IMR-90 (cell line): ENCODE measurements at regions not wholly inside any gene's neighbourhood (a gene's known extent, or its start where the extent isn't known, plus 50 kb on each side); places are given as distances from the start of the nearest gene placed in this dataset.

Source experiments
- ATAC-seq: fragments of 200-7000 bp; cut with Tn5 transposase; 2 replicates; pipeline ENCODE4 v1.9.1; 2020; ENCODE audit warnings: low read depth, mild to moderate bottlenecking, moderate library complexity
- BruUV-seq: library from RNA; stranded (reverse); fragments of 400-500 nt; replicated peaks from 2 replicates; lab custom pipeline; 2021; lab: Mats Ljungman, UMichigan
- CTCF ChIA-PET: fragments of 300-600 bp; formaldehyde crosslinking; extraction: SDS; loops from one replicate; lab custom pipeline; 2021; ENCODE audit warnings: antibody characterized with exemption; lab: Yijun Ruan, JAX
- POLR2A ChIA-PET: fragments of 300-600 bp; sonication (Branson Sonifier 250); formaldehyde crosslinking; loops from one replicate; lab custom pipeline; 2022; ENCODE audit warnings: antibody characterized with exemption; ENCODE audit not compliant: unreplicated experiment; lab: Charles Lee
- DNase-seq: peaks from one replicate; pipeline ENCODE4 v3.0.0; 2013
- H2AFZ ChIP-seq: replicated peaks from 2 replicates; pipeline ENCODE3; 2013; ENCODE audit warnings: low read length, mild to moderate bottlenecking; ENCODE audit not compliant: poor library complexity
- H2AK5ac ChIP-seq: 2 replicates; pipeline ENCODE4 v1.6.1; 2013; ENCODE audit warnings: low read depth, low read length, inconsistent platforms
- H2AK9ac ChIP-seq: replicated peaks from 2 replicates; pipeline ENCODE3; 2013; ENCODE audit warnings: mild to moderate bottlenecking, low read depth, low read length, moderate library complexity; ENCODE audit not compliant: poor library complexity
- H2BK120ac ChIP-seq: 2 replicates; pipeline ENCODE4 v1.6.1; 2013; ENCODE audit warnings: low read depth, low read length, inconsistent platforms
- H2BK15ac ChIP-seq: 3 replicates; pipeline ENCODE4 v1.6.1; 2013; ENCODE audit warnings: low read depth, low read length, inconsistent platforms
- H2BK20ac ChIP-seq: 2 replicates; pipeline ENCODE4 v1.6.1; 2013; ENCODE audit warnings: low read depth, mild to moderate bottlenecking, inconsistent platforms, low read length, moderate library complexity
- H2BK5ac ChIP-seq: 2 replicates; pipeline ENCODE4 v1.6.1; 2013; ENCODE audit warnings: mild to moderate bottlenecking, low read depth, low read length, inconsistent platforms; ENCODE audit not compliant: poor library complexity, severe bottlenecking
- H3K14ac ChIP-seq: replicated peaks from 2 replicates; pipeline ENCODE4 v1.6.1; 2013; ENCODE audit warnings: low read depth, low read length, inconsistent platforms
- H3K18ac ChIP-seq: 2 replicates; pipeline ENCODE4 v1.6.1; 2013; ENCODE audit warnings: low read depth, low read length, control low read depth
- H3K23ac ChIP-seq: 2 replicates; pipeline ENCODE4 v1.6.1; 2013; ENCODE audit warnings: low read depth, low read length, inconsistent platforms
- H3K27ac ChIP-seq: 2 replicates; pipeline ENCODE4 v1.5.1; 2013; ENCODE audit warnings: mild to moderate bottlenecking, control low read depth, low read length; ENCODE audit not compliant: insufficient read depth
- H3K27me3 ChIP-seq: 2 replicates; pipeline ENCODE4 v1.6.1; 2013; ENCODE audit warnings: low read length; ENCODE audit not compliant: control insufficient read depth, insufficient read depth
- H3K36me3 ChIP-seq: 2 replicates; pipeline ENCODE4 v1.6.1; 2013; ENCODE audit warnings: low read length, mixed read lengths; ENCODE audit not compliant: control insufficient read depth, insufficient read depth
- H3K4ac ChIP-seq: 2 replicates; pipeline ENCODE4 v1.6.1; 2013; ENCODE audit warnings: low read depth, low read length, inconsistent platforms
- H3K4me1 ChIP-seq: 2 replicates; pipeline ENCODE4 v1.6.1; 2013; ENCODE audit warnings: low read length, mixed read lengths; ENCODE audit not compliant: control insufficient read depth, insufficient read depth
- H3K4me2 ChIP-seq: 2 replicates; pipeline ENCODE4 v1.6.1; 2013; ENCODE audit warnings: low read depth, mild to moderate bottlenecking, control low read depth, low read length, moderate library complexity
- H3K4me3 ChIP-seq: 2 replicates; pipeline ENCODE4 v1.5.1; 2013; ENCODE audit warnings: low read depth, mild to moderate bottlenecking, control low read depth, low read length, moderate library complexity; ENCODE audit not compliant: insufficient read depth
- H3K56ac ChIP-seq: 2 replicates; pipeline ENCODE4 v1.6.1; 2013; ENCODE audit warnings: low read length, inconsistent platforms; ENCODE audit not compliant: insufficient read depth; ENCODE audit errors: extremely low read depth
- H3K79me1 ChIP-seq, 2 experiments: 2 replicates each; pipeline ENCODE4 v1.6.1; 2013; ENCODE audit warnings: low read length in 2 of 2, inconsistent platforms in 1 of 2, low read depth in 1 of 2
- H3K9ac ChIP-seq: 2 replicates; pipeline ENCODE4 v1.6.1; 2013; ENCODE audit warnings: low read depth, low read length, control low read depth
- H3K9me1 ChIP-seq: 2 replicates; pipeline ENCODE4 v1.6.1; 2013; ENCODE audit warnings: low read length, inconsistent platforms; ENCODE audit not compliant: insufficient read depth
- H3K9me3 ChIP-seq: 2 replicates; pipeline ENCODE4 v1.6.1; 2013; ENCODE audit warnings: low read length; ENCODE audit not compliant: control insufficient read depth, insufficient read depth
- H4K20me1 ChIP-seq: 2 replicates; pipeline ENCODE4 v1.6.1; 2013; ENCODE audit warnings: low read length, inconsistent platforms; ENCODE audit not compliant: insufficient read depth
- H4K5ac ChIP-seq: 2 replicates; pipeline ENCODE4 v1.6.1; 2013; ENCODE audit warnings: mild to moderate bottlenecking, low read depth, low read length, control low read depth
- H4K8ac ChIP-seq, 2 experiments: 2 replicates each; pipeline ENCODE4 v1.6.1; 2013; ENCODE audit warnings: low read depth in 2 of 2, low read length in 2 of 2, control low read depth in 1 of 2, inconsistent platforms in 1 of 2
- H4K91ac ChIP-seq: 2 replicates; pipeline ENCODE4 v1.6.1; 2013; ENCODE audit warnings: low read depth, low read length, inconsistent platforms; ENCODE audit not compliant: insufficient read depth
- CEBPB ChIP-seq: IDR thresholded peaks from 2 replicates; pipeline ENCODE4 v1.6.1; 2012; ENCODE audit warnings: low read depth, low read length, improper control_type of control experiment
- USF2 ChIP-seq: fragments of 150-350 bp; IDR thresholded peaks from 2 replicates; pipeline ENCODE4 v1.6.1; 2017; ENCODE audit warnings: mild to moderate bottlenecking, antibody characterized with exemption, low read length, low read depth
- WGBS, 2 experiments: methylation state at CpG; one replicate each; pipeline versions ENCODE4 v1.1.5 to v1.1.7; 2013; ENCODE audit warnings: missing lambda C conversion rate in 2 of 2; ENCODE audit not compliant: insufficient read length in 1 of 2; ENCODE audit errors: extremely low coverage in 2 of 2; 5-methylcytosine and 5-hydroxymethylcytosine counted together
- dilution Hi-C: fragments of 300-500 bp; cut with HindIII; formaldehyde crosslinking; loops from one replicate; pipeline ENCODE4 v1.14.3; 2018; ENCODE audit warnings: low sequenced_read_pairs; ENCODE audit not compliant: unreplicated experiment
- in situ Hi-C: fragments of 300-500 bp; cut with MboI; formaldehyde crosslinking; loops from 3 replicates; pipeline ENCODE4 v1.14.3; 2019; ENCODE audit warnings: low sequenced_read_pairs, inconsistent platforms, mixed read lengths
- intact Hi-C: fragments of 100-400 bp; cut with micrococcal nuclease; formaldehyde crosslinking; loops from 2 replicates; pipeline ENCODE4 v1.10.0; 2022

GRCh38 chrX:115388879-115389278 is 99.4 kb downstream of the LUZP4 start:
- Histone ChIP-seq H3K36me3 (no peaks in the 10 kb centered on the region), H3K18ac (no peak overlapping the region), H3K9me1 (no peaks in the 10 kb centered on the region), H2AK9ac (no peak overlapping the region), H3K4me3 (no peak overlapping the region), H4K5ac (no peak overlapping the region), H3K9me3 (no peaks in the 10 kb centered on the region), H3K4me1 (no peaks in the 10 kb centered on the region; the same call in 1 of the 2 replicates), H2BK5ac (peak overlapping the region; percentile 38), H2AK5ac (0 out of 2 replicates have a peak overlapping the region, but pooled peaks have one; percentile 51), H2BK15ac (no peak overlapping the region), H3K27me3 (0 out of 2 replicates have a peak, but pooled peaks cover 2% of the 10 kb centered on the region), H2AFZ (no peak overlapping the region), H3K27ac (peak overlapping the region; percentile 16; the same call in 1 of the 2 replicates), H2BK20ac (no peak overlapping the region), H3K56ac (no peak overlapping the region), H4K91ac (no peak overlapping the region; the same call in 1 of the 2 replicates), H3K14ac (no peak overlapping the region), H3K4ac (peak overlapping the region; percentile 26; the same call in 1 of the 2 replicates), H2BK120ac (no peak overlapping the region), H4K8ac (peak overlapping the region in 1 of 2 experiments; percentile 19; a peak in 1 of 4 replicates), H3K23ac (no peak overlapping the region), H3K79me1 (no peaks in the 10 kb centered on the region), H3K4me2 (peak overlapping the region; percentile 22; the same call in 1 of the 2 replicates), H4K20me1 (no peaks in the 10 kb centered on the region), H3K9ac (no peak overlapping the region)
- ChIA-PET CTCF (no interaction called here), POLR2A (no interaction called here)
- ATAC-seq (peak; percentile 53), DNase-seq (peak; percentile 35)
- intact Hi-C loops: no loop called here
- WGBS, 2 experiments: no CpG with 5 or more reads among the region's 4 CpGs
- TF ChIP-seq USF2: no peak
- TF ChIP-seq CEBPB: peak; percentile 81
- in situ Hi-C loops: no loop called here
- BruUV-seq: no TSS peak
- dilution Hi-C loops: no loop called here
